Epithelial cell of proximal tubule (primary cell): ENCODE measurements at regions not wholly inside any gene's neighbourhood (a gene's known extent, or its start where the extent isn't known, plus 50 kb on each side); places are given as distances from the start of the nearest gene placed in this dataset.

ENCODE experiments used
- DNase-seq: peaks from one replicate; pipeline ENCODE4 v3.0.0-alpha.2; 2011; ENCODE audit warnings: low read depth
- H3K4me3 ChIP-seq: 2 replicates; pipeline ENCODE4 v1.5.1; 2011; ENCODE audit warnings: low read depth, mild to moderate bottlenecking, low read length
- TF ChIP-seq, protein P1 (sequence below): conservative IDR thresholded peaks from 2 replicates; pipeline ENCODE4 v1.5.1; 2012; ENCODE audit warnings: low read depth, mild to moderate bottlenecking, low read length

DNA sequence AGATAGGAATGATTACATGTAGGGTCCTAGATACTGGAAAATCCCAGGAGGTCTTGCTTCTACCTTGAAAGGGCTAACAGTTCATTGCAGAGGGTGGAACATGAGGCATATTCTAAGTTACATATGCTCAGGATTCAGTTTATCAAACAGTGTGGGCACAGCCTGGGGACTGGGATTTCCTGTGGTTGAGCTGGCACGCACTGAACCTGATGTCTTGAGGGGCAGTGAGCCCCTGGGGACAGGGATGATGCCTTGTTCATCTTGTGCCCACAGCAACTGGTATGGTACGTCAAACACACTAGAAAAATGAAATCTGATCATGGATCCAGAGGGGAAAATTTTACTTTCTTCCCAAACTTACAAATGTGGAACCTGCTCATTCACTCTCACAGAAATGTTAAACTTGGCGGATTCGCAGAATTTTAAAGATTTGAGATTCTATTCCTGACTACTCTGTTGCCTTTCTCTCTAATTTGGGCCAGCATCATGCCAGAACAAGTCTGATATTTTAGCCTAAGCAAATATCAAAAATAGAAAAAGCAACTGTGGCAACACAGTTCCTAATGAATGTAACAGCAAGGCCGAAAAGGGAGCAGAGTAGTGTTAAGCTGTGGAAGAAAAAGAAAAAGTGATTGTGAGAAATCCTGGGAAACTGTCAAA is 68.2 kb upstream of the COL24A1 start:
- TF ChIP-seq, protein P1, sequence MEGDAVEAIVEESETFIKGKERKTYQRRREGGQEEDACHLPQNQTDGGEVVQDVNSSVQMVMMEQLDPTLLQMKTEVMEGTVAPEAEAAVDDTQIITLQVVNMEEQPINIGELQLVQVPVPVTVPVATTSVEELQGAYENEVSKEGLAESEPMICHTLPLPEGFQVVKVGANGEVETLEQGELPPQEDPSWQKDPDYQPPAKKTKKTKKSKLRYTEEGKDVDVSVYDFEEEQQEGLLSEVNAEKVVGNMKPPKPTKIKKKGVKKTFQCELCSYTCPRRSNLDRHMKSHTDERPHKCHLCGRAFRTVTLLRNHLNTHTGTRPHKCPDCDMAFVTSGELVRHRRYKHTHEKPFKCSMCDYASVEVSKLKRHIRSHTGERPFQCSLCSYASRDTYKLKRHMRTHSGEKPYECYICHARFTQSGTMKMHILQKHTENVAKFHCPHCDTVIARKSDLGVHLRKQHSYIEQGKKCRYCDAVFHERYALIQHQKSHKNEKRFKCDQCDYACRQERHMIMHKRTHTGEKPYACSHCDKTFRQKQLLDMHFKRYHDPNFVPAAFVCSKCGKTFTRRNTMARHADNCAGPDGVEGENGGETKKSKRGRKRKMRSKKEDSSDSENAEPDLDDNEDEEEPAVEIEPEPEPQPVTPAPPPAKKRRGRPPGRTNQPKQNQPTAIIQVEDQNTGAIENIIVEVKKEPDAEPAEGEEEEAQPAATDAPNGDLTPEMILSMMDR: no peak
- DNase-seq: no peak

DNA sequence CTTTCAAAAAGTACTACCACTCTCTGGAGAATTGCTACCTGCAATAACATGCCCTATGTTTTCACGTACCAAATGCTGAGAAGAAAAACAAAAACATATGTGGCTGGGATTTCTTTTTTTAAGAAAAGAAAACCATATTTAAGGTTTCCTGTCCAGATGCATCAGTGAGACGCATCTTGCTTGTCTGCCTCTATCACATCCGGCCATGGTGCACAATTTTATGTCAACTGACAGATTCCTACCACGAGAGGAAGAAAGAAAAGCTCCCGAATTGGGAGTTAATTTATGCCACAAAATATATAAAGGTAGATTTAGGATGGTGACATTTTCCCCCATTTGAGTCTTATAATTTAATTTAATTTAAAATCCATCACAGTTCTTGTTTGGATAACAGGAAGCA is 62.3 kb upstream of the COL24A1 start:
- TF ChIP-seq, protein P1: no peak
- no peak for DNase-seq
- H3K4me3 ChIP-seq: no peak overlapping the region

More for the DNA sequence above, 68.2 kb upstream of the COL24A1 start:
- no peak overlapping the region for H3K4me3 ChIP-seq

GRCh38 chr1:86214605-86215004 is 58.0 kb upstream of the COL24A1 start:
- TF ChIP-seq, protein P1: no peak
- H3K4me3 ChIP-seq: no peak overlapping the region
- DNase-seq: no peak

DNA sequence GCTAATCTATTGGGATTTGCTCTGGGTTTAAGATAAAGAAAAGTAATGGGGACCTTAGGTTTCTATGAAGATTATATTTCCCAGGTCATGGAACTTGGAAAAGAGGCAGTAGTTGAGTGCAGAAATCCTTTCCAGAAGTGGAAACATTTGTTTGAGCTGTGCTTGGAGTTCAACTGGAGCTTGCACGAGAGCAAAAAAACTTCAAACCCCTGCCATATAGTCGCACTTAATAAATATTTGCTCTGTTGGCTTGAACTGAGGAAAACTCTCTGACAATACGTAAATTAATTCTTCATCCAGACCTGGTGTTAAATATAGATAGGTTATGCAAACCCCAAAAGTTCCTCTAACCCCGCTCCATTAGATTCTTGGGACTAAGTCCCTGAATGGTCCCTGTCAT is 52.8 kb upstream of the COL24A1 start:
- DNase-seq: no peak
- TF ChIP-seq, protein P1: no peak
- no peak overlapping the region for H3K4me3 ChIP-seq

DNA sequence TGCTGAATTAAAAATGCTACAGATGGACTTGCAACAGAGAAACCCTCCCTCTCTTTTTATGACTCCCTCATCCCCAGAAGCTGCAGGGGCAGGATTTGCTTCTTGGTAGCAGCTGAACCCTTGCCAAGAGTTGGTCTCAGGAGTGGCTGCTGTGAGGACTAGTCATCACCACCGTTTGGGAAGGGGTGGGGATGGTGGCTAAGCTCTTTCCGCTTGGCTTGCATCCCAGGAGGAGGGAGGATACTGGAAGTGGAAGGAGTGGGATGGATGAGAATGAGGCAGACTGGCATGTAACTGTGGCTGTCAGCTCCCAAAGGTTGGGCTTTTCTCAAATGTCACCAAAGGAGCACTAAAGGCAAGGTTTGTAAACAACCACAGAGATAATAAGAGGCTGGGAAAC is 50.8 kb upstream of the COL24A1 start:
- H3K4me3 ChIP-seq: no peak overlapping the region
- peak; percentile 23 for DNase-seq
- TF ChIP-seq, protein P1: no peak
